HG03025 (cell line): ENCODE measurements at regions not wholly inside any gene's neighbourhood (a gene's known extent, or its start where the extent isn't known, plus 50 kb on each side); places are given as distances from the start of the nearest gene placed in this dataset.
"Not testable (repeated sequence)": the region's sequence is repeated elsewhere in the genome, so short reads cannot be mapped to it uniquely, and the experiment has no call there.

ENCODE experiments used
- ATAC-seq: cut with Tn5 transposase; IDR thresholded peaks from one replicate; pipeline ENCODE4 v1.9.1; 2021; ENCODE audit warnings: mild to moderate bottlenecking, moderate library complexity; ENCODE audit not compliant: unreplicated experiment, low FRiP score

- not testable (repeated sequence) for ATAC-seq
Measured at GRCh38 chrX:1105031-1105430, 107.4 kb downstream of the CRLF2 start.

- ATAC-seq = no peak
Measured at GRCh38 chrX:1103360-1103759, 109.1 kb downstream of the CRLF2 start.

GRCh38 chrX:1102786-1103185, 109.7 kb downstream of the CRLF2 start:
- no peak for ATAC-seq

GRCh38 chrX:1102221-1102620, 110.2 kb downstream of the CRLF2 start:
- not testable (repeated sequence) for ATAC-seq

GRCh38 chrX:1099146-1099770, 113.2 kb downstream of the CRLF2 start:
- no peak for ATAC-seq

GRCh38 chrX:1097328-1097727, 115.1 kb downstream of the CRLF2 start:
- no peak for ATAC-seq

GRCh38 chrX:1094566-1095333, 117.7 kb downstream of the CRLF2 start:
- ATAC-seq = no peak

GRCh38 chrX:1093586-1094421, 118.6 kb downstream of the CRLF2 start:
- no peak for ATAC-seq

- no peak for ATAC-seq
Measured at GRCh38 chrX:1093121-1093520, 119.3 kb downstream of the CRLF2 start.

GRCh38 chrX:1086444-1087409, 125.7 kb downstream of the CRLF2 start:
- no peak for ATAC-seq

- ATAC-seq = not testable (repeated sequence)
Measured at GRCh38 chrX:1085871-1086270, 126.6 kb downstream of the CRLF2 start.

- ATAC-seq = no peak
Measured at GRCh38 chrX:1084689-1085088, 127.8 kb downstream of the CRLF2 start.

GRCh38 chrX:1076871-1077651, 135.4 kb downstream of the CRLF2 start:
- ATAC-seq = no peak

- ATAC-seq = no peak
Measured at GRCh38 chrX:1075741-1076140, 136.7 kb downstream of the CRLF2 start.

- ATAC-seq = no peak
Measured at GRCh38 chrX:1075156-1075555, 137.3 kb downstream of the CRLF2 start.

- no peak for ATAC-seq
Measured at GRCh38 chrX:1074755-1075154, 137.7 kb downstream of the CRLF2 start.

GRCh38 chrX:1074172-1074571, 138.3 kb downstream of the CRLF2 start:
- no peak for ATAC-seq

GRCh38 chrX:1072637-1073377, 139.6 kb downstream of the CRLF2 start:
- ATAC-seq = no peak

GRCh38 chrX:1071351-1071750, 141.1 kb downstream of the CRLF2 start:
- no peak for ATAC-seq
